A549 (cell line): ENCODE measurements at regions not wholly inside any gene's neighbourhood (a gene's known extent, or its start where the extent isn't known, plus 50 kb on each side); places are given as distances from the start of the nearest gene placed in this dataset.

Source experiments
- ATAC-seq, 2 experiments: fragments of 200-7000 bp in 1 of 2; fragments of >200 bp in 1 of 2; cut with Nextera tagmentation in 1 of 2; cut with Tn5 transposase in 1 of 2; 3 replicates each; pipeline versions ENCODE4 v1.8.0 to v1.9.1; 2018 to 2020; ENCODE audit warnings: mild to moderate bottlenecking in 1 of 2, moderate library complexity in 1 of 2
- CTCF ChIA-PET: fragments of 300-600 bp; sonication (Branson Sonifier 250); formaldehyde crosslinking; extraction: SDS; loops from one replicate; lab custom pipeline; 2021; ENCODE audit warnings: antibody characterized with exemption, inconsistent platforms; lab: Yijun Ruan, JAX
- POLR2A ChIA-PET: fragments of 350-600 bp; formaldehyde crosslinking; extraction: SDS; loops from one replicate; lab custom pipeline; 2021; ENCODE audit warnings: antibody characterized with exemption, inconsistent platforms; lab: Yijun Ruan, JAX
- DNase-seq, 2 experiments: peaks; one replicate each; pipeline versions ENCODE4 v3.0.0 to v3.0.0-alpha.2; 2011 to 2016; ENCODE audit warnings: low read depth in 1 of 2, low spot score in 1 of 2
- FAIRE-seq: peaks from 2 replicates; lab custom pipeline; 2011; peaks lifted over from hg19 to GRCh38; lab: Jason Lieb, UNC
- H3K27ac ChIP-seq, 2 experiments: fragments of >200 bp; sonication (Bioruptor Twin); formaldehyde crosslinking; 3 replicates each; pipeline ENCODE4 v1.5.1; 2016 to 2017
- H3K4me1 ChIP-seq: fragments of >200 bp; sonication (Bioruptor Twin); formaldehyde crosslinking; 3 replicates; pipeline ENCODE4 v1.6.1; 2016
- H3K4me2 ChIP-seq: fragments of >200 bp; sonication (Bioruptor Twin); formaldehyde crosslinking; 3 replicates; pipeline ENCODE4 v1.6.1; 2016
- H3K4me3 ChIP-seq: fragments of >200 bp; sonication (Bioruptor Twin); formaldehyde crosslinking; 3 replicates; pipeline ENCODE4 v1.5.1; 2016
- H3K9me3 ChIP-seq: fragments of >200 bp; sonication (Bioruptor Twin); formaldehyde crosslinking; 3 replicates; pipeline ENCODE4 v1.6.1; 2016
- BCL3 ChIP-seq: fragments of >200 bp; sonication (Bioruptor Twin); formaldehyde crosslinking; IDR thresholded peaks from 3 replicates; pipeline ENCODE4 v1.6.1; 2016
- EHF ChIP-seq: fragments of 250-450 bp; sonication (Bioruptor Pico); IDR thresholded peaks from 2 replicates; pipeline ENCODE4 v1.5.0; 2020; ENCODE audit warnings: mild to moderate bottlenecking
- EHMT2 ChIP-seq: fragments of 200-600 bp; sonication (generic); IDR thresholded peaks from 2 replicates; pipeline ENCODE4 v1.6.1; 2016; ENCODE audit warnings: antibody characterized with exemption, low read depth, mild to moderate bottlenecking, moderate library complexity
- ELK1 ChIP-seq: fragments of 150-350 bp; IDR thresholded peaks from 2 replicates; pipeline ENCODE4 v1.6.1; 2014; ENCODE audit warnings: low read depth, mild to moderate bottlenecking, low read length
- EP300 ChIP-seq, 2 experiments: fragments of >200 bp; sonication (Bioruptor Twin); formaldehyde crosslinking; IDR thresholded peaks; 2 replicates in 1 of 2; 3 replicates in 1 of 2; pipeline ENCODE4 v1.6.1; 2016 to 2017
- FOSL2 ChIP-seq, 2 experiments: fragments of 450-650 bp in 1 of 2; fragments of >200 bp in 1 of 2; sonication (Bioruptor Twin) in 1 of 2; formaldehyde crosslinking; IDR thresholded peaks; 2 replicates each; pipeline versions ENCODE4 v1.5.0 to v1.6.1; 2016 to 2020; ENCODE audit warnings: mild to moderate bottlenecking in 1 of 2, moderate library complexity in 1 of 2
- FOXS1 ChIP-seq: fragments of 250-450 bp; sonication (Bioruptor Pico); IDR thresholded peaks from 2 replicates; pipeline ENCODE4 v1.5.0; 2020; ENCODE audit warnings: mild to moderate bottlenecking, moderate library complexity
- HES2 ChIP-seq: fragments of >200 bp; sonication (Bioruptor Twin); formaldehyde crosslinking; IDR thresholded peaks from 2 replicates; pipeline ENCODE4 v1.6.1; 2016
- HEYL ChIP-seq: fragments of 250-450 bp; sonication (Bioruptor Pico); IDR thresholded peaks from 2 replicates; pipeline ENCODE4 v1.8.0; 2021; ENCODE audit warnings: mild to moderate bottlenecking, moderate library complexity
- HMGXB4 ChIP-seq: fragments of 250-450 bp; sonication (Bioruptor Pico); IDR thresholded peaks from 2 replicates; pipeline ENCODE4 v1.5.0; 2021; ENCODE audit warnings: mild to moderate bottlenecking, moderate library complexity, borderline replicate concordance
- HOXB5 ChIP-seq: fragments of 250-450 bp; sonication (Bioruptor Pico); IDR thresholded peaks from 2 replicates; pipeline ENCODE4 v1.5.0; 2020; ENCODE audit warnings: mild to moderate bottlenecking, moderate library complexity
- JUNB ChIP-seq: fragments of >200 bp; sonication (Bioruptor Twin); formaldehyde crosslinking; IDR thresholded peaks from 2 replicates; pipeline ENCODE4 v1.6.1; 2016
- KDM1A ChIP-seq: fragments of 200-600 bp; sonication (generic); IDR thresholded peaks from 2 replicates; pipeline ENCODE4 v1.6.1; 2016; ENCODE audit warnings: low read depth, mild to moderate bottlenecking
- MAX ChIP-seq: IDR thresholded peaks from 2 replicates; pipeline ENCODE4 v1.6.1; 2012
- MAZ ChIP-seq: fragments of 150-350 bp; IDR thresholded peaks from 2 replicates; pipeline ENCODE4 v1.6.1; 2014; ENCODE audit warnings: antibody characterized with exemption, low read depth, low read length, borderline replicate concordance
- MYC ChIP-seq: IDR thresholded peaks from 2 replicates; pipeline ENCODE4 v1.6.1; 2012; ENCODE audit warnings: mild to moderate bottlenecking, inconsistent platforms, low read length, improper control_type of control experiment, borderline replicate concordance
- NFE2L2 ChIP-seq: fragments of 150-350 bp; conservative IDR thresholded peaks from 2 replicates; pipeline ENCODE4 v1.6.1; 2014; ENCODE audit warnings: low read length
- NR3C1 ChIP-seq: fragments of >200 bp; sonication (Bioruptor Twin); formaldehyde crosslinking; IDR thresholded peaks from 3 replicates; pipeline ENCODE4 v1.6.1; 2017
- PBX3 ChIP-seq: IDR thresholded peaks from 2 replicates; pipeline ENCODE4 v1.6.1; 2012
- RFX5 ChIP-seq: fragments of 450-650 bp; IDR thresholded peaks from 2 replicates; pipeline ENCODE4 v1.7.1; 2014; ENCODE audit warnings: antibody characterized with exemption, mild to moderate bottlenecking, moderate library complexity
- RNF2 ChIP-seq: fragments of 200-600 bp; sonication (generic); IDR thresholded peaks from 2 replicates; pipeline ENCODE4 v1.6.1; 2016; ENCODE audit warnings: low read depth, mild to moderate bottlenecking, antibody characterized with exemption, moderate library complexity, borderline replicate concordance
- TFCP2L1 ChIP-seq: fragments of 250-450 bp; sonication (Bioruptor Pico); IDR thresholded peaks from 2 replicates; pipeline ENCODE4 v1.5.0; 2021; ENCODE audit warnings: mild to moderate bottlenecking
- TP53 ChIP-seq: fragments of 250-450 bp; sonication (Bioruptor Pico); IDR thresholded peaks from 2 replicates; pipeline ENCODE4 v1.5.0; 2021; ENCODE audit warnings: mild to moderate bottlenecking, moderate library complexity
- ZC3H11A ChIP-seq: fragments of 450-650 bp; IDR thresholded peaks from 2 replicates; pipeline ENCODE4 v1.6.1; 2014; ENCODE audit warnings: antibody characterized with exemption, mild to moderate bottlenecking
- ZFP36 ChIP-seq: fragments of 450-650 bp; IDR thresholded peaks from 2 replicates; pipeline ENCODE4 v1.6.1; 2014; ENCODE audit warnings: borderline replicate concordance; ENCODE audit not compliant: partially characterized antibody
- ZSCAN20 ChIP-seq: fragments of 250-450 bp; sonication (Bioruptor Pico); IDR thresholded peaks from 2 replicates; pipeline ENCODE4 v1.8.0; 2022; ENCODE audit warnings: mild to moderate bottlenecking, moderate library complexity
- WGBS: methylation state at CpG from one replicate; pipeline ENCODE4 v1.1.6; 2017; ENCODE audit errors: missing lambda C conversion rate; 5-methylcytosine and 5-hydroxymethylcytosine counted together

- TF ChIP-seq JUNB, result no peak
- TF ChIP-seq ELK1, result no peak
- no peak for TF ChIP-seq EHMT2
- no peak for TF ChIP-seq ZC3H11A
- TF ChIP-seq EHF (CRISPR knock-in tag), result no peak
- no peak for TF ChIP-seq EP300 (IDR thresholded peaks at IDR 0.05)
- no peak for TF ChIP-seq MAX
- no peak for TF ChIP-seq MYC
- TF ChIP-seq FOXS1 (CRISPR knock-in tag), result no peak
- no peak for TF ChIP-seq NFE2L2
- no peak for TF ChIP-seq TFCP2L1 (CRISPR knock-in tag)
- TF ChIP-seq HMGXB4 (CRISPR knock-in tag), result no peak
Observed at GRCh38 chr7:153430931-153431330, 621.3 kb upstream of the DPP6 start (continued).

- 3% methylated on average over 8 of the region's 8 CpGs for WGBS
- Histone ChIP-seq H3K4me1 (no peaks in the 10 kb centered on the region), H3K4me2 (no peak overlapping the region), H3K27ac (no peak overlapping the region), H3K9me3 (no peaks in the 10 kb centered on the region), H3K4me3 (no peak overlapping the region)
- ATAC-seq (peak in 1 of 2 experiments; percentile 64; a peak in 3 of 6 replicates), FAIRE-seq (no peak), DNase-seq (peak in 1 of 2 experiments; percentile 6)
- POLR2A ChIA-PET, result no interaction called here
- no peak for TF ChIP-seq KDM1A
- no peak for TF ChIP-seq TP53 (CRISPR knock-in tag)
- TF ChIP-seq MYC, result no peak
- no peak for TF ChIP-seq ZSCAN20
- no peak for TF ChIP-seq BCL3
- TF ChIP-seq HEYL, result no peak
- TF ChIP-seq JUNB, result no peak
- no peak for TF ChIP-seq RNF2
- no peak for TF ChIP-seq HMGXB4 (CRISPR knock-in tag)
- no peak for TF ChIP-seq NR3C1
- no peak for TF ChIP-seq HOXB5 (CRISPR knock-in tag)
- TF ChIP-seq HES2, result no peak
- no peak for TF ChIP-seq FOSL2 (IDR thresholded peaks at IDR 0.05)
- no peak for TF ChIP-seq FOSL2 (CRISPR knock-in tag; IDR thresholded peaks at IDR 0.05)
- no peak for TF ChIP-seq ZFP36
- no peak for TF ChIP-seq RFX5
- TF ChIP-seq MAZ, result no peak
- TF ChIP-seq PBX3, result no peak
- CTCF ChIA-PET, result no interaction called here
Observed at GRCh38 chr7:153432063-153432462, 620.1 kb upstream of the DPP6 start.
